ENCODE measurements at regions not wholly inside any gene's neighbourhood (a gene's known extent, or its start where the extent isn't known, plus 50 kb on each side); places are given as distances from the start of the nearest gene placed in this dataset.
"Not testable (repeated sequence)": the region's sequence is repeated elsewhere in the genome, so short reads cannot be mapped to it uniquely, and the experiment has no call there.

GRCh38 chr2:84288293-84288692, 170.8 kb downstream of the SUCLG1 start:
- DNase-seq (ENCODE audit: low read depth), result no peak

- DNase-seq (ENCODE audit: low read depth), result no peak
Observed at GRCh38 chr2:84286878-84287277, 172.2 kb downstream of the SUCLG1 start.

DNA sequence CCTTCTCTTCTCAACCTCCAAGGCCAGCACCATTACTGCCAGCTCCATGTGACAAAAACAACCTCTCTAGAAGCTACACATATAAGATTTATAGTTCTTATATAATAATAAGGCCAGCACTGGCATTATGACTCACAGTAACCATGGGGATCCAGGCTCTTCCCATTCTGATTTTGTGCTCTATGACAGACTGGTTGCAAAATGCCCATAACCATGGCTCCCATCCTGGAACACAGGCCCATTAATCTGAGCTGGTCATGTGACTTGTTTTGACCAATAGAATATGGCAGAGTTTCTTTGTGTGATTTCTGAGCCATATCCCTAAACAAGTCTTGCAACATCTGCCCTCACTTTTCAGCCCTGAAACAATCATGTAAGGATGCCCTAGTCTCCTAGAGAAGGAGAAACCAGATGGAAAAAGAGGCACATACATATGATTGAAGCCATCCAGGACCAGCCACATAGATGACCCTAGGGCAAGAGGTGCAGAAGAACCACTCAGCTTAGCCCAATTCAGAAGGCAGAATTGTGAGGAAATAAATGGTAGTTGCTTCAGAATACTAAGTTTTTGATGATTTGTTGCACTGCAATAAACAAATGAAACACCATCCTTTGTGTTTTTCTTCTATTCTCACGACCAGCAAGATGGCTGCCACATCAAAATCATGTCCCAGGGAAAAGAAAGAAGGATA, 173.9 kb downstream of the SUCLG1 start:
- no peak for DNase-seq (ENCODE audit: low read depth)

DNA sequence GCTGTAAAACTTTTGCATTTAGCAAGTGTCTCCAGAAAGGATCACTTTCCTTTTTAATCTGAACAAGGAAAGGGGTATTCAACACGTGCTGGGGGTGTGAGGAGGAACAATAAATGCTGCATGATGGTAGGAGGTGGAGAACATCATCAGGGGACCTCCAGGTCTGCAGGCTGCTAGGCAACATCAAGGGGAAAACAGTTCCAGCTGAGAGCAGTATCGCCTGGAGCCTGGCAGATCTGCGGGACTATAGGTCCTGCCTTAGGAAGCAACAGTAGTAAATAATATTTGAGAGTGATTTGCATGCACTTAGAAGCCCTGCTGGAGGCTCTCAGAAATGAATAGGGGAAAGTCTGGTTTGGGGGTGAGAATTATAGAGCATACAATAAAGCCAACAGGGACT, 175.6 kb downstream of the SUCLG1 start:
- DNase-seq (ENCODE audit: low read depth), result no peak

DNA sequence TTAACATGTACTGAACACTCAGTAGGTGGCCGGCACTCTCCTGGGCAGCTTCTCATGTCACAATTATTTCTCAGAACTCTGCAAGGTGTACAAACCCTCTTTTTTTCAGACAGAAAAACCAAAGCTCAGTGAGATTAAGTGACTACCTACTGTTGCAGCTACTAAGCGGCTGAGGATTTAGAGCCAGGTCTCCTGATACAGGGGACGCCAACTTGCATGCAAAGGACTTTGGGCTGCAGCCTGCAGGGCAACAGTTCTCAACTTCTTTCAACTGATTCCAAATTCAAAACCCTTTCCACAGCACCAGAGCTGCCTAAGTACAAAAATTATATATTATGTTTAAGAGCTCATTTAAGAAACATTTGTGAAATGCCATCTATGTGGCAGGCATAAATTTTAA, 177.6 kb downstream of the SUCLG1 start:
- DNase-seq (ENCODE audit: low read depth), result no peak

- DNase-seq (ENCODE audit: low read depth), result no peak
Observed at GRCh38 chr2:84280873-84281272, 178.2 kb downstream of the SUCLG1 start.

DNA sequence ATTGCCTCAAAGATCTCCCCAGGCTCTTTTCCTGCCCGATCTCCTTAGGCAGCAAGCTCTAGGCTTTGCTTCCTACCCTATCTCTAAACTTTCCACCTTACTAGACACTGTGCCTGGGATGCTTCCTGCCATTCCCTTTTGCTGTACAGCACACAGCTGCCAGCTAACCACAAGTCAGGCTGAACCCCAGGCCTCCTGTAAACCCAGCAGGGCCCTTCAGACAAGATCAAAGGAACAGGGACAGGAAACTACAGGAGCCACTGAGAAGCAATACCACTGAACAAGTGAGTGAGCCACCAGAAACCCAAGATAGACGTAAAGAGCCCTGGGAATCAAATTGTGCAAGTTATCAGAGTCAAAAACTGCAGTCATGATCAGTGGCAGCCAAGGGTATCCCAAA, 180.7 kb downstream of the SUCLG1 start:
- DNase-seq (ENCODE audit: low read depth), result no peak

DNA sequence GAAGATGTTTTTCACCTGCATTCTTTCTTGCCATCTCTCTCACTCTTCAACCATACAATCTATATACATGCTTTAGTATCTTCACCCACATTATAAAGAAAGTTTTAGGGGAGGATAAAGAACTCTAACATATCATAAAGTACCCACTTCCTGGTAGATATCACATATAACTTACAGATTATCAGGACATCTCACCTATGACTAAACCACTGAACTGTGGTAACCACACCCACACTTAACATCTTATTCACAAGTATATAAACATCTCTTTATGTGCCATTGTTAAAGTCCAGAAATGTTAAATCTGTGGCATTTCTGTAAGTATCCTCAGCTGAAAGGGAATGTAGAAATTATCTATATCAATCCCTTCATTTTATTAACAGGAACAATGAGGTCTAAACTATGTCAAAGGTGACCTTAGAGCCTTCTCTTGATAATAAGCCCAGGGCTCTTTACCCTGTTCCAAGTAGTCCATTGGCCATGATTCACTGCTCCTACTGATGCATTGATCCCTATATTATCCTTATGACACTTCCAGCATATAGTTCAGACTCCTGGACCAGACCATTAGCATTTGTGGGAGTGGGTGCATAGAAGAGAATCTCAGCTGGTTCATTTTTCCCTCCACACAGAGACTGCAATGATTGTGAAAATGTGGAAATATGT, 182.4 kb downstream of the SUCLG1 start:
- no peak for DNase-seq (ENCODE audit: low read depth)

DNA sequence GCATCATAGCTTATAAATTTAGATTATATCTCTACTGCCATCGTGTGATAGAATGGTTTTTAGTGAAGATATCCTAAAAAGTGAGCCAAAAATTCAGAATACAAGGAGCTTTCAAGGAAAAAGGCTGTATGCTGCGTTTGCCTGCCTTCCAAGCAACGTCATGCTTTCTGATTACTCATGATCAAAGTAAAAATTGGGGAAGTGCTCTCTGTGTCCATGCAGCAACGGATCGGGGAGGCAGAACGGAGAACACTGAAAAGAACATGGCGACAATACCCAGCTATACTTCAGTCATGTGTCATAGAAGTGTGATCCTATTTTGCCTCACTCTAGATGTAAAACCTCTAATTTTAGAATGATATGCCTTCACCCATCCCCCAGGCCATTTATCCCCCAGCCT, 185.7 kb downstream of the SUCLG1 start:
- no peak for DNase-seq (ENCODE audit: low read depth)

DNA sequence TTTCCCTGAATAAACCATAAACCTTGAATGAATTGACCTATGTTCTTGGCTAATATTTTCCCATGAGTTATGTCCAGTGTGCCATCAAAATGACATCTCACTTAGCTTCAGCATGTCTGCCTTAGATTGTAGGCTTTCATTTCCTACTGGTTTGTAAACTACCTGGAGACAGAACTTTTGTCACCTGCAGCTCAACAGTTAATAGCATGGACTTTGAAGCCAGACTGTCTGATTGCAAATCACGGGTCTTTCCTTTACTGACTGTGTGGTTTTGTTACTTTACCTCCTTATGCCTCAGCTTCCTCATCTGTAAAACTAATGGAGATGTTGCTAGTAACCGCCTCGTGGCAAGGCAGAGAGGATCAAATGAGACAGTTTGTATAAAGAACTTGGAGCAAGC, 187.1 kb downstream of the SUCLG1 start:
- no peak for DNase-seq (ENCODE audit: low read depth)

DNA sequence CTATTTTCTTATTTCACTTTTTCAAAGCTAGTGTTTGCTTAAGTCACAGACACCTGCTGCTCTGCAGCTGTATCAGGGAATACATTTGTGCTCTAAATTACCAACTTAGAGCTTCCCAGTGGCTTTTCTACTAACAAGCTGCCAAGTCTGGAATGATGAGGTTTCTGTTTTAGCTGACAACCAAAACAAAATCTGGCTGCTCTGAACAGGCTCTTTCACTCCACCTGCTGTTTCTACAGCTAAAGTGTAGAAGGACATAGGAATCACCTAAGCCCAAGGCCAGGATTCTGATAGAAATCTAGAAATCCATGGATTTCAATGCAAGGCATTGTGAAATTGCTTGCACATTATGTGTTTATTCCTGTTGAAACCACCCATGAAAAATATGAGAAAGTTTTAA, 201.2 kb downstream of the SUCLG1 start:
- DNase-seq (ENCODE audit: low read depth), result no peak

- no peak for DNase-seq (ENCODE audit: low read depth)
Observed at GRCh38 chr2:84251651-84252302, 207.3 kb downstream of the SUCLG1 start.

GRCh38 chr2:84249140-84249539, 209.9 kb downstream of the SUCLG1 start:
- DNase-seq (ENCODE audit: low read depth), result no peak

- DNase-seq (ENCODE audit: low read depth), result no peak
Observed at GRCh38 chr2:84247532-84247931, 211.5 kb downstream of the SUCLG1 start.

- no peak for DNase-seq (ENCODE audit: low read depth)
Observed at GRCh38 chr2:84243788-84244733, 215.0 kb downstream of the SUCLG1 start.

DNA sequence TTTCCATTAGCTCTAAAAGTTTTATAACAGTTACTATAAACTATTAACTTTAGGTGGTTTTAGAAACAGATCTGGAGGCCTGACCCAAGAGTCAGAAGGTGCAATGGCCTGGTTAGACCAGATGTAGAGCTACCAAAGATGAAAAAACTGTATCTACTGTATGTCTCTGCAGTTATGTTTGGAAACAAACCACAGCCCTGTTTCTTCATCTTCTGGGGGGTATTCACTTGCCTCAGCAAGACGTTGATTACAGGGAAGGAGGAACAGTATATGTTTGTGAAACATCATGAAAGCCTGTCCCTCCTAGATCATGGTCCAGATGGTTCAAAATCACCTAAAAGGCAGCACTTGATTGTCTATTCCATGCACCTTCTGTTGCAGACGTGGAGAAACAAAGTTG, 220.2 kb downstream of the SUCLG1 start:
- DNase-seq (ENCODE audit: low read depth), result no peak

DNA sequence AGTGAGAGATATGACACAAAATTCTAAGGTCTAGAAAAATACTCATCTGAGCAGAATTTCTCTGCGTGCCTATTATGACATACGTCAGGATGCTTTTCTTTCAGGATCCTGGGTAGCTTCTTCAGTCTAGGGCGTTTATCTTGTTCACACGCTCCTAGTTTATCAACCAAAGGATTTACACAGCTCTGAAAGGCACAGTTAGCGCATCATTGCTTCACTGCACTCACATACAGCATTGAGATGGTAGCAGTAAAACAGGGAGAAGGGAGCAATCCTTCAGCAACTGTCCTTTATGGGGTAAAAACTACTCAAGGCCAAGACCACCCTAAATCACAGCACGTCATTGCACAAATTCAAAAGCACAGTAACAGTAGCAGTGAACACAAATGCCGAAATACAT, 222.8 kb downstream of the SUCLG1 start:
- no peak for DNase-seq (ENCODE audit: low read depth)

DNA sequence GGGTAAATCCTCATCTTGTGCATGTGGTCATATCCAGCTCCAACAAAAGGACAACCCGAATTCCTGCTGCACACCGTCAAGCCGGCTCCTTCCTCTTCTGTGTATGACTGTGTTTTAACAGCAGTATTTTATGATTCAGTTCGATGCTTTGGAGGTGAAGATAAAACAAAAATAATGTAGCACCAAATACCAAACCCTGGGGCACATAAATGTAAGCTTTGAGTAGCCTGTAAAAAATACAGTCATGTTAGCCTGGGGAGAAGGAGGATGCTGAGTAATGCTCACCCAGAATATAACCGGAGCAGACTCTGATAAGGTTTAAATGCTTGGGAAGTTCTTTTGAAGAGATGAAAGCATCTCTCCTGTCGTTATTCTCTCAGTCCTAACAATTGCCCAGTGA, 225.0 kb downstream of the SUCLG1 start:
- DNase-seq (ENCODE audit: low read depth), result no peak

DNA sequence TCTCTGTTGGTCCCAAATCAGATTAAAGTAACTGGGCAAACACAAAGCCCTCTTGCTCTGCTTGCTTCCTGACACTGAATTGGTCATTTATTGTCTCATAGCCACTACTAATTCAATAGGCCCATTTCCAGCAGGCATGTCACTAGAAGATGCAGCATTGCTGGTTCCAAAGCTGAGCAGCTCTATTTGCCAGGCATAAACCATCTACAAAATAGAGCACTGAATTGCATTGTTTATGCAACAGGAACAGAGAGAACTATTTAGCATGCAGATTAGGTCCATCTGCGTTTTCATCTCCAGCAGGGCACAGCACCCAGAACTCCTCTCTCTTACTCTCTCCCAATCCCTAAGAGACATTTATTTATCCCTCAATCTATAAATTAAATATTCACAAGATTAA, 227.6 kb downstream of the SUCLG1 start:
- no peak for DNase-seq (ENCODE audit: low read depth)

- no peak for DNase-seq (ENCODE audit: low read depth)
Observed at GRCh38 chr2:84224121-84224520, 235.0 kb downstream of the SUCLG1 start.

GRCh38 chr2:84223191-84223590, 235.9 kb downstream of the SUCLG1 start:
- no peak for DNase-seq (ENCODE audit: low read depth)

GRCh38 chr2:84221102-84221501, 238.0 kb downstream of the SUCLG1 start:
- DNase-seq (ENCODE audit: low read depth), result not testable (repeated sequence)

All from T follicular helper cell (primary cell).